ENCODE measurements at regions not wholly inside any gene's neighbourhood (a gene's known extent, or its start where the extent isn't known, plus 50 kb on each side); places are given as distances from the start of the nearest gene placed in this dataset.

DNA sequence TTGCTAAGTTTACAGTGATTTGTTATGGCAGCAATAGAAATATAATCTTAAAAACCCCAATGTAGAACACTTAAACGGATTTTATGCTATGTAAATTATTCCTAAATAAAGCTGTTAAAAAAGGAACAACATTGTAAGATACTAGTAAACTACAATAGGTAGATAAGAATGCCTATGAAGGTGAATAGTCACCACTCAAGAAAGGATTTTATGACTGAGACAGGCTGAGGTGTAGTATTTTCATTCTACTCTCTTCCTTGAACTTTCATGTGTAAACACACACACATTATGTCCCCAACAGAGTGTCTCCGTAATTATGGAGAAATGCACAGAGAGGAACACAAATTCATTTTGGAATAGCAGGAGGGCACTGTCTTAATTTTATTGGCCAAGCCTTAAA lies 183.9 kb upstream of the ST6GAL2 start:
- H3K9ac ChIP-seq (ENCODE audit: insufficient read depth in 1 of 2, low read length in 2 of 2), result no peak overlapping the region
- H3K27me3 ChIP-seq (ENCODE audit: control insufficient read depth in 3 of 3, insufficient read depth in 3 of 3, low read length in 2 of 3), result no peaks in the 10 kb centered on the region
- peaks cover 0 to 6% (median 0%) of the 10 kb centered on the region in 5 donors for H3K4me1 ChIP-seq (ENCODE audit: control insufficient read depth in 5 of 5, insufficient read depth in 5 of 5, low read length in 5 of 5)
- WGBS, 2 donors, result 81 to 87% methylated on average over 2 of the region's 2 CpGs
- H3K4me3 ChIP-seq, result no peak overlapping the region
- no peak overlapping the region for H3K27ac ChIP-seq (ENCODE audit: low read depth in 1 of 2, low read length in 1 of 2)
- ATAC-seq (ENCODE audit: insufficient read depth, low FRiP score) (no peak), DNase-seq (no peak)
- no peaks in the 10 kb centered on the region for H3K9me3 ChIP-seq (ENCODE audit: control insufficient read depth in 4 of 4, insufficient read depth in 3 of 4, low read length in 3 of 4)
- no peaks in the 10 kb centered on the region for H3K36me3 ChIP-seq (ENCODE audit: control insufficient read depth in 4 of 4, insufficient read depth in 4 of 4, low read length in 4 of 4)
- TF ChIP-seq, protein P1, sequence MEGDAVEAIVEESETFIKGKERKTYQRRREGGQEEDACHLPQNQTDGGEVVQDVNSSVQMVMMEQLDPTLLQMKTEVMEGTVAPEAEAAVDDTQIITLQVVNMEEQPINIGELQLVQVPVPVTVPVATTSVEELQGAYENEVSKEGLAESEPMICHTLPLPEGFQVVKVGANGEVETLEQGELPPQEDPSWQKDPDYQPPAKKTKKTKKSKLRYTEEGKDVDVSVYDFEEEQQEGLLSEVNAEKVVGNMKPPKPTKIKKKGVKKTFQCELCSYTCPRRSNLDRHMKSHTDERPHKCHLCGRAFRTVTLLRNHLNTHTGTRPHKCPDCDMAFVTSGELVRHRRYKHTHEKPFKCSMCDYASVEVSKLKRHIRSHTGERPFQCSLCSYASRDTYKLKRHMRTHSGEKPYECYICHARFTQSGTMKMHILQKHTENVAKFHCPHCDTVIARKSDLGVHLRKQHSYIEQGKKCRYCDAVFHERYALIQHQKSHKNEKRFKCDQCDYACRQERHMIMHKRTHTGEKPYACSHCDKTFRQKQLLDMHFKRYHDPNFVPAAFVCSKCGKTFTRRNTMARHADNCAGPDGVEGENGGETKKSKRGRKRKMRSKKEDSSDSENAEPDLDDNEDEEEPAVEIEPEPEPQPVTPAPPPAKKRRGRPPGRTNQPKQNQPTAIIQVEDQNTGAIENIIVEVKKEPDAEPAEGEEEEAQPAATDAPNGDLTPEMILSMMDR (IDR thresholded peaks at IDR 0.05; ENCODE audit: control extremely low read depth, extremely low read depth), result no peak

DNA sequence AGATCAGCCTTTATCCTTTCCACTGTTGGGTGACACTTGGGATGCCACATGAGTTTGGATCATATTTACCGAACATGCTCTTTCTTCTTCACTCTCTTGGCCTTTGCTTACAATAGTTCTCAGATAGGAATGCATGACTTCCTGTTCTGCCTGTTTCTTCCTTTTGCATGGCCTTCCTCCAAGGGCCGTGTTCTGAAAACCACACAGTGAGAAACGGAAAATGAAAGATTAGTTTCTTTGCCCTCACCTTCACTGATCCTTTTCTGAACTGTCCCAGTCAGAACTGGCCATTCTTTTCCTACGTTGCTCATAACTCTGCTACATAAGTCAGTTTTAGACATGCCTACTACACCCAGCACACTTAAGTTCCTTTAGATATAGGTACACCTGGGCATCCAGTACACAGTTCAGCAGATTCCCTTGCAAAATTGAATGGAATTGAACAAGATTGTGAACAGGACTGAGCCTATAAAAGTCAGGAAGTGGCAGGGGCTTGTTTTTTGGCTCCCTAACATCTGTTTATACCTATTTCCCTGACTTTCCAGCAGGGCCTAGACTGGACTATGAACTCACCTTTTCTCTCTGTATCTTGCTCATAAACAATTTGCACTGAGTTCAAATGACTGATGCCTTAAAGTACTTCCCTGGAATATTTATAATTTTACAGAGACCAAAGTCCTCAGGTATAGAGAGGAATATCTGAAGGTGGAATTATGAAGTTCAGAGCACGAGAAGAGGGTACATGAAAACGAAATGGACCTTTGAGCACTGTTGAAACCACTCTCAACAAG lies 186.4 kb upstream of the ST6GAL2 start:
- Histone ChIP-seq H3K9ac (ENCODE audit: insufficient read depth in 1 of 2, low read length in 2 of 2) (no peak overlapping the region), H3K9me3 (ENCODE audit: control insufficient read depth in 4 of 4, insufficient read depth in 3 of 4, low read length in 3 of 4) (no peaks in the 10 kb centered on the region), H3K4me3 (no peak overlapping the region), H3K4me1 (ENCODE audit: control insufficient read depth in 5 of 5, insufficient read depth in 5 of 5, low read length in 5 of 5) (peaks cover 0 to 6% (median 0%) of the 10 kb centered on the region in 5 donors), H3K27ac (ENCODE audit: low read depth in 1 of 2, low read length in 1 of 2) (no peak overlapping the region), H3K36me3 (ENCODE audit: control insufficient read depth in 4 of 4, insufficient read depth in 4 of 4, low read length in 4 of 4) (no peaks in the 10 kb centered on the region), H3K27me3 (ENCODE audit: control insufficient read depth in 3 of 3, insufficient read depth in 3 of 3, low read length in 2 of 3) (no peaks in the 10 kb centered on the region)
- WGBS, 2 donors, result 32 to 34% methylated on average over 6 of the region's 6 CpGs
- DNase-seq (peak in 1 of 3 donors; percentile 17), ATAC-seq (ENCODE audit: insufficient read depth, low FRiP score) (no peak)
- TF ChIP-seq, protein P1 (IDR thresholded peaks at IDR 0.05; ENCODE audit: control extremely low read depth, extremely low read depth), result no peak

- H3K27me3 ChIP-seq (ENCODE audit: control insufficient read depth in 3 of 3, insufficient read depth in 3 of 3, low read length in 2 of 3), result no peaks in the 10 kb centered on the region
- WGBS, 2 donors, result 60 to 72% methylated on average over 1 of the region's 1 CpG
- TF ChIP-seq, protein P1 (IDR thresholded peaks at IDR 0.05; ENCODE audit: control extremely low read depth, extremely low read depth), result no peak
- ATAC-seq (ENCODE audit: insufficient read depth, low FRiP score) (no peak), DNase-seq (no peak)
- no peak overlapping the region for H3K9ac ChIP-seq (ENCODE audit: insufficient read depth in 1 of 2, low read length in 2 of 2)
- H3K9me3 ChIP-seq (ENCODE audit: control insufficient read depth in 4 of 4, insufficient read depth in 3 of 4, low read length in 3 of 4), result no peaks in the 10 kb centered on the region
- H3K36me3 ChIP-seq (ENCODE audit: control insufficient read depth in 4 of 4, insufficient read depth in 4 of 4, low read length in 4 of 4), result no peaks in the 10 kb centered on the region
- H3K4me1 ChIP-seq (ENCODE audit: control insufficient read depth in 5 of 5, insufficient read depth in 5 of 5, low read length in 5 of 5), result no peaks in the 10 kb centered on the region
- no peak overlapping the region for H3K4me3 ChIP-seq
- no peak overlapping the region for H3K27ac ChIP-seq (ENCODE audit: low read depth in 1 of 2, low read length in 1 of 2)
These were observed 192.6 kb upstream of the ST6GAL2 start for GRCh38 chr2:107078584-107078983.
